ENCODE measurements at regions not wholly inside any gene's neighbourhood (a gene's known extent, or its start where the extent isn't known, plus 50 kb on each side); places are given as distances from the start of the nearest gene placed in this dataset.

DNA sequence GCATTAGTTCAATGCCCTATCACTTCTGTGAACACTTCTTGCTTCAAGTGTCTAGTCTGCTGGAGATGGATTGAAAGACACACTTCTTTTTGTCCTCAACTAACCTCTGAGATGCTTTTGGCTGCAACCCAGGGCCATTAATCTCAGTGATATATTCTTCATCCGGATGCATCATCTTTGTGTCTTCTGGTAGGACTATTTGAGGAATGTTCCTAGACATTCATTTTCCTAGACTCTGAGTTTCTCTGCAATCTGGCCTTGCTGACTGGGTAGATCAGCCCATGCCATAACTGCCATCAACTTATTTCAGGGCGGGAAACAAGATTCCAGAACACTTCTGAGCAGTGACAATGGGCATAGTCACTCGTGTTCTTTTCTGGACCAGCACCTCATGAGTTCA, 329.4 kb downstream of the PDGFC start:
- TF ChIP-seq, protein P1, sequence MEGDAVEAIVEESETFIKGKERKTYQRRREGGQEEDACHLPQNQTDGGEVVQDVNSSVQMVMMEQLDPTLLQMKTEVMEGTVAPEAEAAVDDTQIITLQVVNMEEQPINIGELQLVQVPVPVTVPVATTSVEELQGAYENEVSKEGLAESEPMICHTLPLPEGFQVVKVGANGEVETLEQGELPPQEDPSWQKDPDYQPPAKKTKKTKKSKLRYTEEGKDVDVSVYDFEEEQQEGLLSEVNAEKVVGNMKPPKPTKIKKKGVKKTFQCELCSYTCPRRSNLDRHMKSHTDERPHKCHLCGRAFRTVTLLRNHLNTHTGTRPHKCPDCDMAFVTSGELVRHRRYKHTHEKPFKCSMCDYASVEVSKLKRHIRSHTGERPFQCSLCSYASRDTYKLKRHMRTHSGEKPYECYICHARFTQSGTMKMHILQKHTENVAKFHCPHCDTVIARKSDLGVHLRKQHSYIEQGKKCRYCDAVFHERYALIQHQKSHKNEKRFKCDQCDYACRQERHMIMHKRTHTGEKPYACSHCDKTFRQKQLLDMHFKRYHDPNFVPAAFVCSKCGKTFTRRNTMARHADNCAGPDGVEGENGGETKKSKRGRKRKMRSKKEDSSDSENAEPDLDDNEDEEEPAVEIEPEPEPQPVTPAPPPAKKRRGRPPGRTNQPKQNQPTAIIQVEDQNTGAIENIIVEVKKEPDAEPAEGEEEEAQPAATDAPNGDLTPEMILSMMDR (IDR thresholded peaks at IDR 0.05 in 8 of 11, conservative IDR thresholded peaks at IDR 0.05 in 3 of 11) = no peak
- no peak for TF ChIP-seq POLR2A (IDR thresholded peaks at IDR 0.05)

All from spleen (tissue), 7 donors.